T-helper 1 cell treated with Interleukin-12 subunit alpha and Interleukin-12 subunit beta and Interleukin-4 antibody, amounts not matched to agents 30 ng/mL and 1 ng/mL, for 36 hours (primary cell): ENCODE measurements at regions not wholly inside any gene's neighbourhood (a gene's known extent, or its start where the extent isn't known, plus 50 kb on each side); places are given as distances from the start of the nearest gene placed in this dataset.
"Not testable (repeated sequence)": the region's sequence is repeated elsewhere in the genome, so short reads cannot be mapped to it uniquely, and the experiment has no call there.

Experiments used
- intact Hi-C: fragments of 100-400 bp; cut with micrococcal nuclease; formaldehyde crosslinking; loops from one replicate; pipeline ENCODE4 v1.15.1; 2024

DNA sequence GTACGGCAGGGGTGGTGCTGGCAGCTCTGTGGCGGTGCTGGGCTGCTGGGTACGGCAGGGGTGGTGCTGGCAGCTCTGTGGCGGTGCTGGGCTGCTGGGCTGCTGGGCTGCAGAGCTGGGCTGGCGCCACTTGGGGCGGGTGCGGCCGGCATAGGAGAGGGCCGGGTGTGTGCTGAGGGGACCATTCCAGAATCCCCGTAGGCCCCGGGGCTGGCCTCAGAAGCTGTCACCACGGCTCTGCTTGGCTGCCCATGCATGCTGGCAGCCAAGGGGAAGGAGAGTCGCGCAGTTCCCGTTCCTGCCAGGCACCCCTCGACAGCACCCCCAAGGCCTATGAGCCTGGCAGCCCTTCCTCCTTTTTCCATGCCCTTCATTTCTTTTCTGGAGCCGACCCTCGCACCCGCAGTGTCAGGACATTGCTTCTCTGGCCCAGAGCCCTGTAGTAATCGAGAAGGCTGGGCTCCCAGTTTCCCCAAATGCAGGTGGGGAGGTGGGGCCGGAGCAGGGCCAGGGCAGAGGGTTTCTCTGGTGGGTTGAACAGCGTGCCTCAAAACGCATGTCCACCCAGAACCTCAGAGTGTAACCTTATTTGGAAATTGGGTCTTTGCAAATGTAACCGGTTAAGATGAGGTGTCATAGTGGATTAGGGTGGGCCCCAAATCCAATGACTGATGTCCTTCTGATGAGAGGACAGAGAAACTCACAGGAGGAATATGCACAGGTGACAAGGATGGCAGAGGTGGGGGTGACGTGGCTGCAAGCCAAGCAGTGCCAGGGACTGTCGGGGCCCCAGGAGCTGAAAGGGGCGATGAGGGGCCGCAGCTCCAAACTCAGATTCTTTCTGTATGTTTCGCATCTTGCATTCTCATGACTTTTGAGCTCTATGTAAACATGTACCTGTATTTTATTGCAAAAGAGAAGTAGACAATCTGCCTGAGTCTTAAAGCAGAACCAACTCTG, 71.0 kb upstream of the ACTRT2 start:
- intact Hi-C loops = no loop called here

DNA sequence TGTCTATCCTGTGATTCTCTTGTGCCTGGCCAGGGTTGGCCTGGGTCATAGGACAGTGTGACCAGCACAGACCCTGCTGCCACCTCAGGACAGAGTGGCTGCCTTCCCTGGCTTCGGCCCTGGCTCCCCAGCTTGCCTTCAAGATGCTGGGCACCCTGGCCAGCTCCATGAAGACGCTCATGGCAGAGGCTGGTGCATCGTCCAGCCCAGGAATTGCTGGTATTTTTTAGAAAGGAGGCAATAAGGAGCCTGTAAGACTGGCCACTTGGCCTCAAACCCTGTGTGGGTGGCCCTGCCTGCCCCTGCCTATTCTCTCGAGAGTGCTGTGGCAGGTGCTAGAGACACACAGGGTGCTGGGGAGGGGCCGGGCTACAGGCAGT, 70.4 kb upstream of the ACTRT2 start:
- intact Hi-C loops = no loop called here

DNA sequence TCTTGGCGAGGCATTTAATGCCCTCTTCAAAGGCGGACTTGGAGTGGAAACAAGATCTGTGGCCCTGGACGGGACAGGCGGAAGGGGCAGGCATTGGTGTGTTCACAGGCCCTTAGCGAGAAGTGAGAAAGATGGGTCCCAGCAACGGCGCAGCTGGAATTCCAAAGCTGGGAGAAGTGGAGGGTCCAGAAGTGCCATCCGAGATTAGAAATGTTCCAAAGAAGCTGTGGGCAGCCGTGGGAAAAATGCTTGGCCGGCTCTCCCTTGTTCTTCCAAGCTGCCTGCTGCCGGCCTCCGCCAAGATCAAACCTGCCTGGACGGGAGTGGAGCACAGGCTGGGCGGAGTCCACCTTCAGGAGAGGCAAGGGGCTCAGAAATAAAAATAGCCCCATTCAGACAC, 69.4 kb upstream of the ACTRT2 start:
- intact Hi-C loops = no loop called here

DNA sequence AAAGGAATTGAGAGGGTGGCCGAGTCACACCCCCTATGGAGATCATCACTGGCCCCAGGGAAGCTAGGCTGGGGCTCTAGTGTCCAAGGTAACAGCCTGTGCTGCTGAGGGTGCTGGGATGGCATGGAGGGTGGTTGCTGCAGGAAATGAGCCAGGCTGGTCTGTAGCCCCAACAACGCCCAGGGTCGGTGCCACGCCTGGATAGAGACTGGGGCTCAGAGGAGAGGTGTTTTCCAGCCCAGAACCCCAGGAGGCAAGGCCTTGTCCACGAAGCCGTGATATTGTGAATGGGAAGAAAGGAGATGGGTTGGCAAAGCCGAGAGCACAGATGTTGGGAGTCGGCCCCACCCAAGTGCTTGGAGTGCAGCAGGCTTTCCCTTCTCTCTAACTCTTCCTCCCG, 68.9 kb upstream of the ACTRT2 start:
- intact Hi-C loops = no loop called here

DNA sequence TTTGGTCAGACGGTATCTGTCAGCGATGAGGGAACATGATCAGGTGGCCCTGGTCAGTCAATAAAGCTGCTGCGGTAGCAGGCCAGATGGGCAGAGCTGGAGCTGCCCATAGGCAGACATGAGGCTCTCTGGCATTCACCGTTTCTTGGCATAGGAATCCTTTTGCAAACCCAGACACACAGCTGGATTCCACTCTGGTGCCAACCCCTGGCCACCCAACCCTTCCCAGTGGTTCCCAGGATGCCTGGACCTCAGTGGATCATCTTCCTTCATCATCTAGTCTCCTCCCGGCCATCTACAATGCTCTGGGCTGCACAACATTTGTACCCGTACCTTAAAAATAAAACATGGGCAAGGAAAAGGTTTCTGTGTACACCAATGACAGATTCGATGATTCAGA, 68.3 kb upstream of the ACTRT2 start:
- intact Hi-C loops = no loop called here

DNA sequence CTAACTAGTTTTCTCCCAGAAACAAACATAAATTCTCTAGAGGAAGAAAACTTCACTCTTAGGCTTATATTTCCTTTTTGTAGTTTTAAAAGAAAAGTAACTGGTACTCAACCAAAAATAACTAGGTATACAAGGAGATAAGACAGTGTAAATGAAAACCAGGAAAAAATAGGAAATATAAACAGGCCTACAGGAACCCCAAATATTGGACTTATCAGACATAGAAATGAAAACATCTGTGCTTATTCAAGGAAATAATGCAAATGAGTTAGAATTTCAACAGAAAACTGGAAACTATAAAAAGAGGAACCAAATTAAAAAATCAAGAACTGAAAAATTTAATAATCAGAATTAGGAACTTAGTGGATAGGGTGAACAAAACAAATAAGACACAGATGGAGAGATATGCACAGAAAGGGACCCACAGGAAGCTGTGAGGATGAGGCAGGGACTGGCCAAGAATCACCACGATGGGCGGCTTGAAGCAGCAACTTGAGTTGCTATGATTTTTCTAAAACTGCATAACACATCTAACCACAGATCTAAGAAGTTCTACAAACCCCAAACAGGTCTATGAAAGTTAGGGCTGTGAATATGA, 67.5 kb upstream of the ACTRT2 start:
- intact Hi-C loops = no loop called here

DNA sequence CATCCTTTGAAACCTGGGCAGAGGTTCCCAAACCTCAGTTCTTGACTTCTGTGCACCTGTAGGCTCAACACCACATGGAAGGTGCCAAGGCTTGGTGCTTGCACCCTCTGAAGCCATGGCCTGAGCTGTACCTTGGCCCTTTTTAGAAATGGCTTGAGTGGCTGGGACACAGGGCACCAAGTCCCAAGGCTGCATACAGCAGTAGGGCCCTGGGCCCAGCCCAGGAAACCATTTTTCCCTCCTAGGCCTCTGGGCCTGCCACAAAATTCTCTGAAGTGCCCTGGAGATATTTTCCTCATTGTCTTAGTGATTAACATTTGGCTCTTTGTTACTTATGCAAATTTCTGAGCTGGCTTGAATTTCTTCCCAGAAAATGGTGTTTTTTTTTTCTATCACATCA, 65.6 kb upstream of the ACTRT2 start:
- intact Hi-C loops = no loop called here

DNA sequence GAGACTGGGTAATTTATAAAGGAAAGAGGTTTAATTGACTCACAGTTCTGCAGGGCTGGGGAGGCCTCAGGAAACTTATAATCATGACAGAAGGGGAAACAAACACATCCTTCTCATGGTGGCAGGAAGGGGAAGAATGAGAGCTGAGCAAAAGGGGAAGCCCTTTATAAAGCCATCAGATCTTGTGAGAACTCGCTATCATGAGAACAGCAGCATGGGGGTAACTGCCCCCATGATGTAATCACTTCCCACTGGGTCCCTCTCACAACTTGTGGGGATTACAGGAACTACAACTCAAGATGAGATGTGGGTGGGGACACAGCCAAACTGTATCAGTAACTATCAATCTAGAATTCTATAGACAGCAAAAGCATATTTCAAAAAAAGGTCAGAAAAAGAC, 64.7 kb upstream of the ACTRT2 start:
- intact Hi-C loops = no loop called here

DNA sequence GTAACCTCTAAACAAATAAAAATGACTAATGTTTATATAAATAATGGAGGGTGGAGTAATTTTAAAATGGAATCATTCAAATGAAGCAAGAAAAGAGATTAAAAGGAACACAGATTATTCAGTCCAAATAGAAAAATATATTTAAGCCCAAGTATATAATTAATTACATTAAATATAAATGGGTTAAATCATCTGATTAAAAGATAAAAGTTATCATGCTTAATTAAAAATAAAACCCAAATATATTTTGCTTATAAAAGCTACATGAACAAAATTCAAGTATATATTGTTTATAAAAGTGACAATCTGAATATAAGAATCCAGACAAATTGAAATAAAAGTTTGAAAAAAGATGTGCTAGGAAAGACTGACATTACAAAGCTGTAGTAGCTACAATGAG, 63.9 kb upstream of the ACTRT2 start:
- intact Hi-C loops = no loop called here

DNA sequence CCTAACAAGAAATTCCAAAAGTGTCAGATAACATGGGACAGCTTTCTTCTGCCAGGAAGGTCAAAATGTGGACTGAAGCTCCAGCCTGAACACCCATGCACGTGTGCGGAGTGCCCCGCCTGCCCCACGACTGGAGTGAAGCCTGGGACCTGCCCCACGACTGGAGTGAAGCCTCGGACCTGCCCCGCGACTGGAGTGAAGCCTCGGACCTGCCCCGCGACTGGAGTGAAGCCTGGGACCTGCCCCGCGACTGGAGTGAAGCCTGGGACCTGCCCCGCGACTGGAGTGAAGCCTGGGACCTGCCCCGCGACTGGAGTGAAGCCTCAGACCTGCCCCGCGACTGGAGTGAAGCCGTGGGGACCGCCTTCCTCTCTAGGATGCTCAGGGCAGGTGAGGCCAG, 61.4 kb upstream of the ACTRT2 start:
- intact Hi-C loops = not testable (repeated sequence)

DNA sequence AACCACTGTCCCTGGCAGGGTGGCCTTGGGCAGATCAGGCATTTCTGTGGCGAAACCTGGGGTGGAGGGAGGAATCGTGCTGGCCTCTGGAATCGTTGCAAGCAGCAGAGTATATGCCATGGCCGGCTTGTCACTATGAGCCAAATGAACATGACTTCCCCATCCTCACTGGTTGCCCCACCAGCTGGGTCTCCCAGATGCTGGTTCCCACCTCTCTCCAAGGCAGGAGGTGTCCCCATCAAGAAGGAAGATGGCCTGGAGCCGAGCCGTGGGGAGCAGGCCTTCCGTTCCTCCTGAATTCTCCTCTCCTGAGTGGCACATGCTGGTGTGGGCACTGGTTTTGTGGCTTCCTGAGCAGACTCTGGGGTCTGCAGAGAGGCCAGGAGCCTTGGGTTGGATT, 60.2 kb upstream of the ACTRT2 start:
- intact Hi-C loops = no loop called here

DNA sequence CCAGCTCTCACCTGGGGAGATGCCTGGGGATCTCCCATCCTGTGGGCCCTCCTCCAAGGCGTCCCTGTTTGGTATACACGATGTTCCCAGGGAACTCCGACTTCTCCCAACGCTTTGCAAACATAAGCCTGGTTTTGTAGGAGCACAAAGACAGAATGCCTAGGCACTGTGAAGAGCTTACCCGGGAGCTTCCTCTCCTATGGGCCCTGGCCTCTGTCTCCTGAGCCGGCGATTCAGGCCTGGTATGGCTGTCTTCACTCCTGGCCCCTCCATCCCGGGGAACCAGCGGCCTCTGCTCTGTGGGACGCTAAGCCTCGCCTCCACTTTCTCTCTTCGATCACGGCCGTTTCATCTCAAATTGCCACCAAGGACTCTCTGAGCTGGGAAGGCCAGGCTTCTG, 59.6 kb upstream of the ACTRT2 start:
- intact Hi-C loops = no loop called here

DNA sequence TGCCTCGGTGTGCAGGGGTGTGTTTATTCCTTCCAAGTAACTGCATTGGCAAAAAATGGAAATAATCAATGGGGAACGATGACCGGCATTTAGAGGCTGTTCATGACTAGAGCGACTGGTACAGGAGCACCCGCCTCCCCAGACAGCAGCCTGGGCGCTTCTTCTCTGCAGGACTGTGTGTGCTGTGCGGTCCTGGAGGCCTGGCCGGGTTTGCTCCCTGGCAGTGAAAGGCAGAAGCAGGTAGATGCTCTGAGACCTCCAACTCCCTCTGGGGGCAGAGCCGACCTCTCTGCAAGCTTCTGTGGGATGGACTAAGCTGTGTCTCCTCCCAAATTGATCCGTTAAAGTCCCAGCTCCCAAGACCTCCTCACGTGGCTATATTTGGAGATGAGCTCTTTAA, 59.2 kb upstream of the ACTRT2 start:
- intact Hi-C loops = no loop called here

DNA sequence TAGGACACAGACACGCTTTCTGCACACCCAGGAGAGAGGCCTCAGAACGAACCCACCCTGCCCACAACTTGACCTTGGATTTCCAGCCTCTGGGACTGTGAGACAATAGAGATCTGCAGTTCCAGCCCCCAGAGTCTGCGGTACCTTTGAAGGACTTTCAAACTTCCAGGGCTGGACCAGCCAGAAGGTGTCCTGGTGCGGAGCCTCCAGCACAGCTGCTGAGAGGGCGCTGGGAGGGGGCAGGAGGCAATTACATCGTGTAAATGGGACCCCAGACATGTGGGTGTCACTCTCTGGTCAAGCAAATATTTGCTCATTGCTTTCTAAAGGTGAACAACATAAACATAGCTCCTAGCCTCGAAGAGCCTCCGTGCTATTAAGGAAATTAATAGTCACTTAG, 58.7 kb upstream of the ACTRT2 start:
- intact Hi-C loops = no loop called here

DNA sequence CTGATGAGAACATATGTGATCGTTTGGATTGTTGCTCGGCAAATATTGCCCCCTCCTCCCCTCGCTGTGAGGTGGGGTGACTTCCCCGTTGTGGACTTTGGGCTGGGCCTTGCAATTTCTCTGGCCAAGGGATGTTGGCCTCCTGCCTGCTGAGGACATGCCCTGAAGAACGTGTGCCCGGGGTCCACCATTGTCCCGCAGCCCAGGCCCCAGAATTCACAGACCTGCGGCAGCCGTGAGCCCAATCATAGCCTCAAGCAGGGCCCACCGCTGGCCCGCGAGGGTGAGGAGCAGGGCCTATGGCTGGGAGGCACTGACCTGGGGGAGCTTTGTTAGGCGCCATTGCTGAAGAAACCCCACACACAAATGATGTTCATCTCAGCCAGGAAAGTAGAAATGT, 58.3 kb upstream of the ACTRT2 start:
- intact Hi-C loops = no loop called here

DNA sequence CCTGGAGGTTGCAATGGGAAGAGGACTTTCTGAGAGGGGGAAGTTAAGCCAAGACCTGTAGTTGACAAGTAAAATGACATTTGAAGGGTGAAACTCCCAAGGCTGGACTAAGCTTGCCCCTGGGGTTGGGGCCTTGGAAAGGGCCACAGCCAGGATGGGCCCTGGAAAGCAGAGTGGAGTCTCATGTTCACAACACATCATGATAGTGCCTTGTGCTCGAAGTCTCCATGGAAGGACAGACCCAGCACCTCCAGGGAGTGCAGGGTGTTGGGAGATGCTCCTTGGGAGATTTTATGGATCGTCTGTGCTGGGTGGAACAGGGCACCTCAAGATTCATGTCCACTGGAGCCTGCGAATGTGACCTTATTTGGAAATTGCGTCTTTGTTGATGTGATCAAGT, 55.6 kb upstream of the ACTRT2 start:
- intact Hi-C loops = no loop called here

DNA sequence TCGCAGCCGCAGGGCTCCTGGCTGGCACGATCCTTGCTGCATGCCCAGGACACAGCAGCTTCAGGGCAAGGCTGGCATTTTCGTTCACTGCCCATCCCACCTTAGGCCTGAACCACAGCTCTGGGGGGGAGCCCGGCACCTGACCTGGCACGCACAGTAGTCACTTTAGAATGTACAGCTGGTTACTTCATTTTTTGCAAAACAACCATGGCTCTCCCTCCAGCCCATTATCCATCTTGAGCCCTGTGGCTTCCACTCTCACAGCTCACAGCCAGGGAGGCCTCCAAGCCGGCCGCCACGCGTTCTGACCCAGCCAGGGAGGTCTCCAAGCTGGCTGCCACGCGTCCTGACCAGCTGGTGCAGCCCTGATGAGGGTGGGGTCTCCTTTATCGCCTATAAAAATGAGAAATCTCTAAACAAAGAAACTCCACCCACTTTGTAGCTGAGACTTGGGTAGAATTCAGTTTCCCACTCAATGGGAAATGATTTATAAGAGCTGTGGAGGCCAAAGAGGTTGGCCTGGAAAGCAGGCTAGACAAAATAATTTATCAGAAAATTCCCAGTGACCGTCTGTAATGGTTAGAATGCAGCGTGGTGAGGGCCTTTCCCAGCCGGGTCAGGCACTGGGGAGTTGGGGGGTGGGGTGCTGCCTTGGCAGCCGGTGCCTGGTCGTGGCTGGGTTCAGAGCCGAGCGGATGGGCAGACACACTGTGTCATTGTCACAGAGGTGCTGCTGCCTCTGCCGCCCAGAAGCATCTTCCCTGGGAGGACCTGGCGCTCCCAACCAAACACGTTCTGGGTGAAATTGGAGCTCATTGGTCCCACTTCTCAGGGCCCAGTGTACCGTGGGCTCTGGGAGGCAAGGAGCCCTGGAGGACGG, 54.6 kb upstream of the ACTRT2 start:
- intact Hi-C loops = no loop called here

DNA sequence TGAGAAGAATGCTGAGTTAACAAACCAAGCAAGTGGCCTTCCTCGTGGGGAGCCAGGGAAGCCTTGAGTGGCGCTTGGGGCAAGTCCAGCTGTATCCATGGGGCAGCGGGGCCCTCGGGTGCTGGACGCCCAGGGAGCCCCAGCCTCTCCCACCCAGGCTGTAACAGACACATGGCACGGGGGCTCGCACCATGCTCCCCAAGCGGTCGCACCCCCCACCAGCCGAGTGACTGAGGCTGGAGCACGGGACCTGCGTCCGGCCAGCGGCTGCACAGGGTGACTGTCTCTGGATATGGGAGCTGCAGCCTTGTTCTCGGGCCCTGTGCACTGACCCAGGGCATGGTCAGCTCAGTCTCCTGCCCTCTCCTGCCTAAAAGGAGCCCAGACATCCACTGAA, 53.9 kb upstream of the ACTRT2 start:
- intact Hi-C loops = no loop called here

DNA sequence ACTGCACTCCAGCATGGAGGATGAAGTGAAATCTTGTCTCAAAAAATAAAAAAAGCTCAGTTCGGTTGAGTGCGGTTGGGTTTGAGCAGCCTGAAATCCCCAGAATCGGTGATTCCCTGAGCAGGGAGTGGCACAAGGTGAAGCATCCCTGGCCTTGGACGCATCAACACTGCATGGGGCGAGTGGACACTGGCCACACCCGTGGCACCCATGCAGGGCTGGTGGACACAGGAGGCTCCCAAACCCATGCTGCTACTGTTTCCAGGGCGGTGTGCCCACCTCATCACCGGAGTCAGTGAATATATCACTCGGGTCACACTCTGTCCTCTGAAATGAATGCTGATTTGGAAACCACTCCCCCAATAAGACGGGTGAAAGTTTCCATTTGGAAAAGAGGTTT, 53.4 kb upstream of the ACTRT2 start:
- intact Hi-C loops = no loop called here

DNA sequence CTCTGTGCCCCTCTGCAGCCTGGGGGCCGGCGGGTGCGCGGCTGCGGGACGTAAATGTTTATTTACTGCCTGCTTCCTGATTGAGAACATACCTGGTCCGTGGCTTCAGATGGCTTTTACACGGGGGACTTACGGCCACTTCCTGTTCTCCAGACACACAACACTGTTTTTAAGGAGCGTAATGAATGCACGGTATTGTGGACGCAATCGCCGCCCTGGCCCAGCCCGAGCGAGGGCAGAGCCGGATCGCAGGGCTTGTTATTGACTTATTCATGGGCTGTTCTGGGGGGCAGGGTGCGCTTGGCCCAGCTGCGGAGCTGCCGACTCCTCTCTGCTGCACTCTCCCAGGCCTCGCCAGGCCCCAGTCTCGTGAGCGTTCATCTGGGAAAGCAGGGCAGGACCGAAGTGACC, 52.8 kb upstream of the ACTRT2 start:
- intact Hi-C loops = no loop called here

DNA sequence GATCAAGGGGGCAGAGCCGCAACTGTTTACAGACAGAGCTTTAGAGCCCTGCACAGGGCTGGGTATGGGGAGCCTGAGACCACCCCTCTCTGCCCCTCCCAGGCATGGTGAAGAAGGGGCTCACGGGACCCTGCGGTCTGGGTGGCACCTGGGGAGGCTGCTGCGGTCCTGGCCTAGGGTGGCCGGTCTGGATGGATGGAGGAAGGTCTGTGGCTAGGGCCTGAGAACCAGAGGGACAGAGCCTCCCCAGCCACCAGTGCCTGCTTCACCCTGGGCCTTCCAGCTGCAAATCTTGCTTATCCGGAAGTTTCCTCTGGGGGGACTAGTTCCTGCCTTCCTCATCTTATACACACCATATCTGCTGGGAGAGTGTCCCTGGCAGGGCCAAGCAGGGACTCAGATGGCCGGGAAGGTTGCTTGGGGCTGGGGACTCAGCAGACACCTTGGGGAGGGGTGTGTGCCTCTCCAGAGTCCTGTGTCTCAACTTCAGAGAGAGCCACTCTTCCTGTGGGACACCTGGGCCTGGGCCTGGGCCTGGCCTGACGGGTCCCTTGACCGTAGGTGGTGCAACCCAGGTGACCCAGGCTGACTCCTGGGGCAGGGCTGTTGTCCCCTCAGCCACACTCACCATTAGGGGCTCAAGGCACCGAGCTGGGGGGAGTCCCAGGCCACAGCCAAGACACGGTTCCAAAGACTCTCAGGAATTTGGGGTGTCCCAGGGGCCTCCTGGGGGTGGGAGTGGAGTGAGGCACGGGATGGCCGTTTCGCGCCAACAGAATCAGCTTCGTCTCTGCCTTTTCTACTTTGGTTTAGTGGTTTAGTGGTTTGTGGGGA, 52.0 kb upstream of the ACTRT2 start:
- intact Hi-C loops = no loop called here
